Neural crest cell (in vitro differentiated cells): ENCODE measurements at regions not wholly inside any gene's neighbourhood (a gene's known extent, or its start where the extent isn't known, plus 50 kb on each side); places are given as distances from the start of the nearest gene placed in this dataset.

Experiments used
- DNase-seq: peaks from one replicate; pipeline ENCODE4 v3.0.0; 2021; ENCODE audit warnings: low read depth, mixed read lengths, low spot score
- H3K27ac Mint-ChIP-seq: one replicate; pipeline ENCODE4 v1.8.0; 2021; ENCODE audit warnings: mild to moderate bottlenecking, mixed read lengths; ENCODE audit not compliant: unreplicated experiment
- H3K27me3 Mint-ChIP-seq: 2 replicates; pipeline ENCODE4 v1.8.0; 2021; ENCODE audit warnings: low read depth, mild to moderate bottlenecking, mixed read lengths
- H3K36me3 Mint-ChIP-seq: 2 replicates; pipeline ENCODE4 v1.8.0; 2021; ENCODE audit warnings: low read depth, mild to moderate bottlenecking, mixed read lengths
- H3K4me1 Mint-ChIP-seq: 2 replicates; pipeline ENCODE4 v1.8.0; 2021; ENCODE audit warnings: mixed read lengths
- H3K4me3 Mint-ChIP-seq: one replicate; pipeline ENCODE4 v1.8.0; 2021; ENCODE audit warnings: mild to moderate bottlenecking, mixed read lengths
- H3K9me3 Mint-ChIP-seq: 2 replicates; pipeline ENCODE4 v1.8.0; 2021; ENCODE audit warnings: mixed read lengths
- TF ChIP-seq, protein P1 (sequence below): fragments of 200-600 bp; sonication (generic); conservative IDR thresholded peaks from 2 replicates; pipeline ENCODE4 v1.5.0; 2021; ENCODE audit warnings: antibody characterized with exemption, mild to moderate bottlenecking

GRCh38 chr1:5748286-5749225 lies 243.7 kb downstream of the NPHP4 start:
- H3K4me1 Mint-ChIP-seq: peaks cover 45% of the 10 kb centered on the region
- H3K9me3 Mint-ChIP-seq: no peaks in the 10 kb centered on the region

GRCh38 chr1:5747426-5748285 lies 244.6 kb downstream of the NPHP4 start:
- TF ChIP-seq, protein P1, sequence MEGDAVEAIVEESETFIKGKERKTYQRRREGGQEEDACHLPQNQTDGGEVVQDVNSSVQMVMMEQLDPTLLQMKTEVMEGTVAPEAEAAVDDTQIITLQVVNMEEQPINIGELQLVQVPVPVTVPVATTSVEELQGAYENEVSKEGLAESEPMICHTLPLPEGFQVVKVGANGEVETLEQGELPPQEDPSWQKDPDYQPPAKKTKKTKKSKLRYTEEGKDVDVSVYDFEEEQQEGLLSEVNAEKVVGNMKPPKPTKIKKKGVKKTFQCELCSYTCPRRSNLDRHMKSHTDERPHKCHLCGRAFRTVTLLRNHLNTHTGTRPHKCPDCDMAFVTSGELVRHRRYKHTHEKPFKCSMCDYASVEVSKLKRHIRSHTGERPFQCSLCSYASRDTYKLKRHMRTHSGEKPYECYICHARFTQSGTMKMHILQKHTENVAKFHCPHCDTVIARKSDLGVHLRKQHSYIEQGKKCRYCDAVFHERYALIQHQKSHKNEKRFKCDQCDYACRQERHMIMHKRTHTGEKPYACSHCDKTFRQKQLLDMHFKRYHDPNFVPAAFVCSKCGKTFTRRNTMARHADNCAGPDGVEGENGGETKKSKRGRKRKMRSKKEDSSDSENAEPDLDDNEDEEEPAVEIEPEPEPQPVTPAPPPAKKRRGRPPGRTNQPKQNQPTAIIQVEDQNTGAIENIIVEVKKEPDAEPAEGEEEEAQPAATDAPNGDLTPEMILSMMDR: no peak
- Mint-ChIP-seq H3K4me3 (no peak overlapping the region), H3K36me3 (no peaks in the 10 kb centered on the region), H3K27me3 (no peaks in the 10 kb centered on the region), H3K27ac (no peak overlapping the region), H3K9me3 (no peaks in the 10 kb centered on the region), H3K4me1 (peaks cover 44% of the 10 kb centered on the region)
- DNase-seq: no peak

More at GRCh38 chr1:5748286-5749225, 243.7 kb downstream of the NPHP4 start:
- H3K27ac Mint-ChIP-seq: no peak overlapping the region
- DNase-seq: no peak
- H3K4me3 Mint-ChIP-seq: no peak overlapping the region
- H3K36me3 Mint-ChIP-seq: no peaks in the 10 kb centered on the region
- TF ChIP-seq, protein P1: no peak
- no peaks in the 10 kb centered on the region for H3K27me3 Mint-ChIP-seq

DNA sequence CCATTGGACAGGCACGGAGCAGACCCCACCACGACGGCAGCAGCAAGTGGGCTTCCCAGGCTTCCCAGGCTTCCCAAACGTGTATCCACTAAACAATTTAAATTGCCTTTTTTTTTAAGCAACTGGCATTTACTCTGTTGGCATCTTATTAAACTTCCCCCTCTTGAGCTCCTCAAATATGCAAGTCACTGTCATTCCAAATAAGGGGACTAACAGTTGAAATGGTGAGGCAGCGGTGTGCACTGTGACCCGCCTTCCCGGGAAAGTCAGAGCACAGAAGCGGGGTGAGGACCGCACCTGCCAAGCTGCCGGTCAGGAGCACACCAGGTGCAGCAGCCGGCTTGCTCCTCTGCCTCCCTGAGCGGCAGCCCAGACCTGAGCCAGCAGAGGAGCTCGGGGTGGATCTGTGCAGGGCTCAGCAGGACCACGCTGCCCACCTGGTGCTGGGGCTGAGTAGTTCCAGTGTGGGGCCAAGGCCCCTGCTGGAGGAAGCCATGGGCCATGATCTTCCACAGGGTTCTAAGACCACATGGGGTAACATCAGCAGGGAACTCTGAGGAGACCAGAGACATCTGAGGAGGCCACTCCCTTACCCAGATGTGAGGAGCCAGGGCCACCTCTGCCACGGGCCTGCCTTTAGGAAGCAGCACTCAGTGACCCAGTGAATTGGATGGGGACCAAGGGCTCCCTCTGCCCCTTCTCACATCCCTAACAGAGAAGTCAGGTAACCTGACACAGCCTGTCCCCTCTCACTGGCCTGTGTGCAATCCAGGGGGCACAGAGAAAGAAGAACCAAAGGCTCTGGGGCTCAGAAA lies 245.4 kb downstream of the NPHP4 start:
- Mint-ChIP-seq H3K27ac (no peak overlapping the region), H3K27me3 (no peaks in the 10 kb centered on the region), H3K4me1 (peaks cover 35% of the 10 kb centered on the region), H3K9me3 (peaks cover 2% of the 10 kb centered on the region), H3K4me3 (no peak overlapping the region), H3K36me3 (no peaks in the 10 kb centered on the region)
- no peak for DNase-seq
- TF ChIP-seq, protein P1: no peak

DNA sequence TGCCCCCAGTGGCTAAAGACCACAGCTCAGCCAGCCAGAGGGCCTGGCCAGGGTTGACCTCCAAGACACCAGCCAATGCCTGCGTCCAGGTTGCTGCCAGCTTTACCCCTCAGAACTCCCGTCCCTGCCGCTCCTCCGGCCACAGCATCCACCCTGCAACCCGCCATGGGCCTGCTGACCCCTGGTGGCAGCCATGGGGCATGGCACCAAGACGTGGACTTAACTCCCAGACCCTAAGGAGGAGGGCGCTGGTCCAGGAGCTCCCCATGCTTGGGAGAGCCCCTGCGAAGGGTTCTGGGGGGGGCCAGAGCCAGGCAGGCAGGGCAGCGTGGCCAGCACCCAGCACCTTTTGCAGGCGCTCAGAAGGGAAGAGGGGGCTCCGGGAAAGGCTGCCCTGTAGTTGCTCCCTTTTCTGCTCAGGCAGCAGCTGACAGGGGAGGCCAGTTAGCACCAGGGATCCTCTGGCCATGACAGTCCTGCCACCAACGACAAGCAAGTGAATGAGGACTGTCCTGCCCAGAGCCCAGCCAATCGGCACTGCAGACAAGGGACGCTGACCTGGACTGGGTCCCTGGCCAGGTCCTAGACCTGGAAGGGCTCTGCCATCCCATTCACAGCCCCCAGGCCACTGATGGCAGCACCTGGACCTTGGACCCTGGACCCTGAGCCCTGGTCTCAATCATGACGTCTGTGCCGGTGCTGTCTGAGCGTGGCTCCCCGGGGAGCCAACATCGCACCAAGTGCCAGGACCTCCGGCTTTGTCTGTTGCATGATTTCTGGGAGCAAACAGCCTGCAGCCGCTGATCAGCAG lies 246.2 kb downstream of the NPHP4 start:
- H3K9me3 Mint-ChIP-seq: peaks cover 2% of the 10 kb centered on the region
- no peaks in the 10 kb centered on the region for H3K27me3 Mint-ChIP-seq
- TF ChIP-seq, protein P1: peak; percentile 95
- no peak overlapping the region for H3K4me3 Mint-ChIP-seq
- H3K4me1 Mint-ChIP-seq: peaks cover 29% of the 10 kb centered on the region
- no peaks in the 10 kb centered on the region for H3K36me3 Mint-ChIP-seq
- peak; percentile 85 for DNase-seq
- H3K27ac Mint-ChIP-seq: no peak overlapping the region
